ENCODE measurements at regions not wholly inside any gene's neighbourhood (a gene's known extent, or its start where the extent isn't known, plus 50 kb on each side); places are given as distances from the start of the nearest gene placed in this dataset.
A peak's percentile ranks its signal among the peaks of the same experiment; 100 is the strongest.

DNA sequence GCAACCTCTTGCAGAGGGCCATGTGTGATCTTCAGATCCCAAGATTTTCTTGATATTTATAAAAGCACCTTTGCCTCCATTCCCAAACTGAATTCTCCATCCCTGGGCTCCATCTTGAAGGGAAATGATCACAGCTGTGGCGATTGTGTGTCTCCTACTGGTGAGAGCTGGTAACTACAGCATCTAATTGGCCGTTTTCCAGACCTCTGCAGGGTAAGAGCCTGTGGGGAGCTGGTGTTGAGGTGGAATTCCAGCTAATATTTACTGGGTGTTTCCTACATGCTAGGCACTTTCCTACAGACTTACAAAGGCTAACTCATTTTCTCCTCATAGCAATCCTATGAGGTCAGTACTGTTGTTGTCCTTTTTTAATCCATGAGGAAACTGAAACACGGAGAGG, 59.2 kb upstream of the FNDC1 start (continued):
- TF ChIP-seq, protein P1, sequence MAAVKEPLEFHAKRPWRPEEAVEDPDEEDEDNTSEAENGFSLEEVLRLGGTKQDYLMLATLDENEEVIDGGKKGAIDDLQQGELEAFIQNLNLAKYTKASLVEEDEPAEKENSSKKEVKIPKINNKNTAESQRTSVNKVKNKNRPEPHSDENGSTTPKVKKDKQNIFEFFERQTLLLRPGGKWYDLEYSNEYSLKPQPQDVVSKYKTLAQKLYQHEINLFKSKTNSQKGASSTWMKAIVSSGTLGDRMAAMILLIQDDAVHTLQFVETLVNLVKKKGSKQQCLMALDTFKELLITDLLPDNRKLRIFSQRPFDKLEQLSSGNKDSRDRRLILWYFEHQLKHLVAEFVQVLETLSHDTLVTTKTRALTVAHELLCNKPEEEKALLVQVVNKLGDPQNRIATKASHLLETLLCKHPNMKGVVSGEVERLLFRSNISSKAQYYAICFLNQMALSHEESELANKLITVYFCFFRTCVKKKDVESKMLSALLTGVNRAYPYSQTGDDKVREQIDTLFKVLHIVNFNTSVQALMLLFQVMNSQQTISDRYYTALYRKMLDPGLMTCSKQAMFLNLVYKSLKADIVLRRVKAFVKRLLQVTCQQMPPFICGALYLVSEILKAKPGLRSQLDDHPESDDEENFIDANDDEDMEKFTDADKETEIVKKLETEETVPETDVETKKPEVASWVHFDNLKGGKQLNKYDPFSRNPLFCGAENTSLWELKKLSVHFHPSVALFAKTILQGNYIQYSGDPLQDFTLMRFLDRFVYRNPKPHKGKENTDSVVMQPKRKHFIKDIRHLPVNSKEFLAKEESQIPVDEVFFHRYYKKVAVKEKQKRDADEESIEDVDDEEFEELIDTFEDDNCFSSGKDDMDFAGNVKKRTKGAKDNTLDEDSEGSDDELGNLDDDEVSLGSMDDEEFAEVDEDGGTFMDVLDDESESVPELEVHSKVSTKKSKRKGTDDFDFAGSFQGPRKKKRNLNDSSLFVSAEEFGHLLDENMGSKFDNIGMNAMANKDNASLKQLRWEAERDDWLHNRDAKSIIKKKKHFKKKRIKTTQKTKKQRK (IDR thresholded peaks at IDR 0.05; ENCODE audit: borderline replicate concordance, low read depth, low read length), result no peak
- TF ChIP-seq ZEB2 (IDR thresholded peaks at IDR 0.05), result no peak
- TF ChIP-seq DPF2 (IDR thresholded peaks at IDR 0.05), result no peak
- no peak for TF ChIP-seq CCAR2 (IDR thresholded peaks at IDR 0.05; ENCODE audit: low read depth, low read length)
- no peak for TF ChIP-seq MCM2 (IDR thresholded peaks at IDR 0.05; ENCODE audit: low read depth)
- no peak for TF ChIP-seq EP400 (IDR thresholded peaks at IDR 0.05)
- TF ChIP-seq CTBP1 (IDR thresholded peaks at IDR 0.05; ENCODE audit: borderline replicate concordance), result no peak
- TF ChIP-seq, protein P2, sequence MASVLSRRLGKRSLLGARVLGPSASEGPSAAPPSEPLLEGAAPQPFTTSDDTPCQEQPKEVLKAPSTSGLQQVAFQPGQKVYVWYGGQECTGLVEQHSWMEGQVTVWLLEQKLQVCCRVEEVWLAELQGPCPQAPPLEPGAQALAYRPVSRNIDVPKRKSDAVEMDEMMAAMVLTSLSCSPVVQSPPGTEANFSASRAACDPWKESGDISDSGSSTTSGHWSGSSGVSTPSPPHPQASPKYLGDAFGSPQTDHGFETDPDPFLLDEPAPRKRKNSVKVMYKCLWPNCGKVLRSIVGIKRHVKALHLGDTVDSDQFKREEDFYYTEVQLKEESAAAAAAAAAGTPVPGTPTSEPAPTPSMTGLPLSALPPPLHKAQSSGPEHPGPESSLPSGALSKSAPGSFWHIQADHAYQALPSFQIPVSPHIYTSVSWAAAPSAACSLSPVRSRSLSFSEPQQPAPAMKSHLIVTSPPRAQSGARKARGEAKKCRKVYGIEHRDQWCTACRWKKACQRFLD (CRISPR knock-in tag; IDR thresholded peaks at IDR 0.05), result no peak
- TF ChIP-seq, protein P3, sequence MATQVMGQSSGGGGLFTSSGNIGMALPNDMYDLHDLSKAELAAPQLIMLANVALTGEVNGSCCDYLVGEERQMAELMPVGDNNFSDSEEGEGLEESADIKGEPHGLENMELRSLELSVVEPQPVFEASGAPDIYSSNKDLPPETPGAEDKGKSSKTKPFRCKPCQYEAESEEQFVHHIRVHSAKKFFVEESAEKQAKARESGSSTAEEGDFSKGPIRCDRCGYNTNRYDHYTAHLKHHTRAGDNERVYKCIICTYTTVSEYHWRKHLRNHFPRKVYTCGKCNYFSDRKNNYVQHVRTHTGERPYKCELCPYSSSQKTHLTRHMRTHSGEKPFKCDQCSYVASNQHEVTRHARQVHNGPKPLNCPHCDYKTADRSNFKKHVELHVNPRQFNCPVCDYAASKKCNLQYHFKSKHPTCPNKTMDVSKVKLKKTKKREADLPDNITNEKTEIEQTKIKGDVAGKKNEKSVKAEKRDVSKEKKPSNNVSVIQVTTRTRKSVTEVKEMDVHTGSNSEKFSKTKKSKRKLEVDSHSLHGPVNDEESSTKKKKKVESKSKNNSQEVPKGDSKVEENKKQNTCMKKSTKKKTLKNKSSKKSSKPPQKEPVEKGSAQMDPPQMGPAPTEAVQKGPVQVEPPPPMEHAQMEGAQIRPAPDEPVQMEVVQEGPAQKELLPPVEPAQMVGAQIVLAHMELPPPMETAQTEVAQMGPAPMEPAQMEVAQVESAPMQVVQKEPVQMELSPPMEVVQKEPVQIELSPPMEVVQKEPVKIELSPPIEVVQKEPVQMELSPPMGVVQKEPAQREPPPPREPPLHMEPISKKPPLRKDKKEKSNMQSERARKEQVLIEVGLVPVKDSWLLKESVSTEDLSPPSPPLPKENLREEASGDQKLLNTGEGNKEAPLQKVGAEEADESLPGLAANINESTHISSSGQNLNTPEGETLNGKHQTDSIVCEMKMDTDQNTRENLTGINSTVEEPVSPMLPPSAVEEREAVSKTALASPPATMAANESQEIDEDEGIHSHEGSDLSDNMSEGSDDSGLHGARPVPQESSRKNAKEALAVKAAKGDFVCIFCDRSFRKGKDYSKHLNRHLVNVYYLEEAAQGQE (IDR thresholded peaks at IDR 0.05; ENCODE audit: borderline replicate concordance), result peak; percentile 55; the same call in 1 of the 2 replicates
- TF ChIP-seq, protein P3 (CRISPR knock-in tag; IDR thresholded peaks at IDR 0.05; ENCODE audit: low read depth), result no peak
- 0 out of 2 replicates have a peak, but pooled peaks have one; percentile 32 for TF ChIP-seq SMC3 (conservative IDR thresholded peaks at IDR 0.05; ENCODE audit: insufficient read depth, low read depth, low read length)
- no peak for TF ChIP-seq DIDO1 (tag; IDR thresholded peaks at IDR 0.05; ENCODE audit: low read depth)
- peak; percentile 30; the same call in 1 of the 2 replicates for TF ChIP-seq JUND (IDR thresholded peaks at IDR 0.05; ENCODE audit: borderline replicate concordance, low read depth, low read length)
- TF ChIP-seq JUND (tag; IDR thresholded peaks at IDR 0.05; ENCODE audit: borderline replicate concordance, low read depth, low read length), result no peak; the same call in 2 of the 3 replicates
